ENCODE measurements at regions not wholly inside any gene's neighbourhood (a gene's known extent, or its start where the extent isn't known, plus 50 kb on each side); places are given as distances from the start of the nearest gene placed in this dataset.
"Not testable (repeated sequence)": the region's sequence is repeated elsewhere in the genome, so short reads cannot be mapped to it uniquely, and the experiment has no call there.

DNA sequence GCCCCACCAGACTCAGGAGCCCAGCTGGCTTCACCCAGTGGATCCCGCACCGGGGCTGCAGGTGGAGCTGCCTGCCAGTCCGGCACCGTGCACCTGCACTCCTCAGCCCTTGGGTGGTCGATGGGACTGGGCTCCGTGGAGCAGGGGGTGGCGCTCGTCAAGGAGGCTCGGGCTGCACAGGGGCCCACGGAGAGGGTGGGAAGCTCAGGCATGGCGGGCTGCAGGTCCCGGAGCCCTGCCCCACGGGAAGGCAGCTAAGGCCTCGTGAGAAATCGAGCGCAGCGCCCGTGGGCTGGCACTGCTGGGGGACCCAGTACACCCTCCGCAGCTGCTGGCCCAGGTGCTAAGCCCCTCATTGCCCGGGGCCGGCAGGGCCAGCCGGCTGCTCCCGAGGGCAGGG is 766.1 kb downstream of the RAPGEF2 start:
- H2BK12ac ChIP-seq (ENCODE audit: low read depth, low read length); FAIRE-seq; H2BK20ac ChIP-seq (ENCODE audit: low read length); H3K9ac ChIP-seq (replicated peaks in 1 of 4; ENCODE audit: extremely low read depth in 1 of 4, low read depth in 3 of 4, low read length in 3 of 4); H3K79me2 ChIP-seq (ENCODE audit: control insufficient read depth in 1 of 2, insufficient read depth in 2 of 2, low read length in 2 of 2); H3K23ac ChIP-seq (ENCODE audit: insufficient read length); H4K91ac ChIP-seq (replicated peaks; ENCODE audit: insufficient read length, low read length); H2AK5ac ChIP-seq (ENCODE audit: low read depth, low read length); H3K4me1 ChIP-seq (replicated peaks in 1 of 4; ENCODE audit: control insufficient read depth in 3 of 4, insufficient read depth in 4 of 4, low read length in 3 of 4); H4K5ac ChIP-seq (ENCODE audit: insufficient read length, low read depth, low read length); H3K27me3 ChIP-seq (replicated peaks in 1 of 4; ENCODE audit: control insufficient read depth in 3 of 4, extremely low read depth in 1 of 4, insufficient read depth in 3 of 4, low read length in 3 of 4); H3K23me2 ChIP-seq (ENCODE audit: low read depth, low read length); H3K4me3 ChIP-seq (ENCODE audit: extremely low read depth in 1 of 4, insufficient read depth in 2 of 4, low read depth in 3 of 4, low read length in 4 of 4); H3K27ac ChIP-seq (ENCODE audit: low read depth, low read length); H4K8ac ChIP-seq (ENCODE audit: extremely low read depth, insufficient read depth, low read length); H2BK5ac ChIP-seq (ENCODE audit: low read depth, low read length); H3K4ac ChIP-seq (replicated peaks; ENCODE audit: insufficient read length, low read depth, low read length); H3K18ac ChIP-seq (ENCODE audit: extremely low read depth, low read length); H3K14ac ChIP-seq (ENCODE audit: insufficient read length); H3K4me2 ChIP-seq (ENCODE audit: insufficient read depth in 1 of 2, low read depth in 2 of 2, low read length in 2 of 2); H3K36me3 ChIP-seq (ENCODE audit: control insufficient read depth in 2 of 4, insufficient read depth in 4 of 4, low read length in 3 of 4); DNase-seq (ENCODE audit: low read depth in 1 of 2, low spot score in 2 of 2); H4K20me1 ChIP-seq (replicated peaks in 1 of 2; ENCODE audit: control insufficient read depth in 1 of 2, insufficient read depth in 2 of 2, low read length in 2 of 2); POLR2A ChIA-PET (ENCODE audit: partially characterized antibody); H3K9me3 ChIP-seq (ENCODE audit: insufficient read depth in 2 of 2, low read depth in 1 of 2, low read length in 1 of 2); H2BK15ac ChIP-seq (ENCODE audit: low read length); H2BK120ac ChIP-seq (replicated peaks; ENCODE audit: low read depth, low read length); H3K56ac ChIP-seq (replicated peaks; ENCODE audit: insufficient read length, low read depth, low read length); H2AFZ ChIP-seq (ENCODE audit: low read length); H3K79me1 ChIP-seq (ENCODE audit: low read depth, low read length): not testable (repeated sequence)
- CTCF ChIA-PET (ENCODE audit: partially characterized antibody): interaction anchor here (0.6 kb wide), 1 partner anchor 9 kb away, joined by 3 read pairs; no protein-coding TSS in a partner anchor
- WGBS, 2 experiments (ENCODE audit: extremely low coverage in 1 of 2, insufficient coverage in 1 of 2, insufficient read length in 1 of 2, insufficient replicate concordance in 2 of 2, low coverage in 1 of 2, low lambda C conversion rate in 2 of 2, missing lambda C conversion rate in 1 of 2): 100% methylated on average over 4 of the region's 23 CpGs; no CpG with 5 or more reads in 1 of the 2 experiments

Measured in H1 (cell line).